NCI-H2107 (cell line): ENCODE measurements at regions not wholly inside any gene's neighbourhood (a gene's known extent, or its start where the extent isn't known, plus 50 kb on each side); places are given as distances from the start of the nearest gene placed in this dataset.

Experiments used
- DNase-seq: peaks from one replicate; lab custom pipeline; 2025; lab: John Stamatoyannopoulos, UW

- no peak for DNase-seq
Observed at GRCh38 chr16:86061318-86061695, 162.3 kb downstream of the IRF8 start.

DNA sequence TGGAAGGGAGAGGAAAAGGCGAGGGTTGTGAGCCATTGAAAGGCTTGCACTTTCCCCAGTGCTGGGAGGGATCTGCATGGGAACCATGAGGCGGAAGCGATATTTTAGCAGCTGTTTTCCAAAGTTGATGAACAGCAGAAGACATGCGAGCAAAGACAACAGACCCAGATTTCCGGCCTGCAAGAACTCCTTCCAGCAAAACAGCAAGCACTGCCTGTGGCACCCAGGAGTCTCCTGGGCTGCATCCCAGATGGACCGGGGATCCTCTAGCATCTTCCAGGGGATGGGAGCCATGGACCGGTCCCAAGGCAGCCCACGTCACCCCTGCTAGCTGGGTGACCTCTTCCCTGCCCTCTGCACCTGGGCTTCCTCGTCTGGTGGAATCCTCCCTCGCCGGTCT, 162.8 kb downstream of the IRF8 start:
- DNase-seq: no peak

DNA sequence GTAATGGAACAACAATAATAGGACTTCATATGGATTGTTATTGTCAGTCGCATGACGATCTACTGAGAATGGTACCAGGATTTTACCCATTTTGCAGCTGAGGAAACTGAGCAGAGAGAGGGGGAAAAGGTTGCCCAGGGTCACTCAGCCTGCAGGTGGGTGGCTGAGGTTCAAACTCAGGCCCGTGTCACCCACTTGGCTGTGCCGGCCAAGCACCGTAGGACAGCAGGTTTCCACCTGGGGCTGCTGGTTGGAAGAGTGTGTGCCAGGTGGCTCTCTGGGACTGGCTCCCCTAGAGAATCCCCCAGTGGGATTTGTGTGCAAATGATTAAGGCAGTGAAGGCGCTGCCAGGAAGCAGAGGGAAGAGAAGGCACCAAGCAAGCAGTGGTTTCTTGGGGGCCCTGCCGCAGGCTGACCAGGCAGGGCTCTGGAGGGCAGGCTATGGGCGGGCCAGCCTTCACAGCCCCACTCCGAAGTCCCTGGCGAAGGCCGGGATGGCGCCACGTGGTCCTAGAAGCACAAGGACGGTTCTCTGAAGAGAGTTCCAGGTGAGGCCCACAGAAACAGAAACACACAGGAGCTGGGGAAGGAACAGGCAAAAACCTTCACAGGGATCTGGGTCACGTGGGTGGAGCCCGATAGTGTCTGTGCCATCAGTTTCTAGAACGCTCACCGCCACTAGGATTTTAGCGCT, 163.5 kb downstream of the IRF8 start:
- DNase-seq: no peak

- no peak for DNase-seq
Observed at GRCh38 chr16:86063760-86064405, 164.9 kb downstream of the IRF8 start.

DNA sequence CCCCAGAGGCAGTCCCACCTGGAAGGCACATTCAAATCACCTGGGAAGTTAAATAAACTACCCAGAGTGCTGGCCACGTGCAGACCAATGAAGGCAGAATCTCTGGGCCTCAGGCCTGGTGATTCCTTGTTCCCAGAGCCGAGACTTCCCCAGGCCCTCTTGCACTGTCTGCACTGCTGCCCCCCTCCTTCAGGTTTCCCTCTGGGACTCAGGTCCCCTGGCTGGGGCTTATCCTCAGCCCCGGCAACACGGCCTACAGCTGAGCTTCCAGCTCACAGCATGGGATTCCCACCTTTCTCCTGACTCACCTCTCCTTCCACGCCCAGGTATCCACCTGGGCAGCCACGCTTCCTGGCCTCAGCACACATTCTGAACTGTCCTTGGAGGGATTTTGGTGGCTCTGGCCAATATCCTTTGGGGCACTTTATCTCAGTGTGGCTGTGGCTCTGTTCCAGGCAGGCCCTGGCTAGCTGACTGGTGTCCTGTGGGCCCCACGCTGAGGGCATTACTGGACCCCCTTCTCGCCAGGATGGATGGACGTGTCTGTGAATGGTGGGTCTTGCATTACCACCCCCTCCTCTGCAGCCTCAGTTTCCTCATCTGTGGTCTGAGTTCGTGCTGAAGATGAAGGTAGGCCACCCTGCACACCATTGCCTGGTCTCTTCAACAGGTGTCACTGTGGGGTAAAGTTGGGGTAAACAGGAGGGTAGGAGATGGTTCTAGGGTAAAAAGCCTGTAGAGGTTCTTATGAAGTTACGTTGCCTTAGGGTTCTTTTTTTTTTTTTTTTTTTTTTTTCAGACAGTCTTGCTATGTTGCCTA, 165.7 kb downstream of the IRF8 start:
- DNase-seq: no peak

- DNase-seq: no peak
Observed at GRCh38 chr16:86065711-86066110, 166.7 kb downstream of the IRF8 start.

DNA sequence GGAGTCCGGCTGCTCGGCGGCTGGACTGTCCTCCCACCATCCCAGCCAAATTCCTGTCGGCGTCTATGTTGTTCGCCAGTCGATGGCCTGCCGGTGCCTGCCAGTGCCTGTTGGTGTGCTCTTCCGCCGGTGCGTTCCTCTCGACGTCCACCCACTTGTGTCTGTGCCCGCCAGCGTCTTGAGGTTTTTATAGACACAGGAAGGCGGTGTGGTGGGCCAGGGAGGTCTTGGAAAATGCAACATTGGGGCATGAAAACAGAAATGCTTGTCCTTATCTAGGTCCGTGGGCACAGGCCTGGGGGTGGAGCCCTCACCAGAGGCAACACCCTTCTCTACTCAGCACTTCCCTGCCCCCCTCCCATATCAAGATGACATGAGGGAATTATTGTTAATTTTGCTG, 167.8 kb downstream of the IRF8 start:
- DNase-seq: no peak

GRCh38 chr16:86067516-86067915, 168.6 kb downstream of the IRF8 start:
- no peak for DNase-seq

- no peak for DNase-seq
Observed at GRCh38 chr16:86067936-86068335, 169.0 kb downstream of the IRF8 start.

DNA sequence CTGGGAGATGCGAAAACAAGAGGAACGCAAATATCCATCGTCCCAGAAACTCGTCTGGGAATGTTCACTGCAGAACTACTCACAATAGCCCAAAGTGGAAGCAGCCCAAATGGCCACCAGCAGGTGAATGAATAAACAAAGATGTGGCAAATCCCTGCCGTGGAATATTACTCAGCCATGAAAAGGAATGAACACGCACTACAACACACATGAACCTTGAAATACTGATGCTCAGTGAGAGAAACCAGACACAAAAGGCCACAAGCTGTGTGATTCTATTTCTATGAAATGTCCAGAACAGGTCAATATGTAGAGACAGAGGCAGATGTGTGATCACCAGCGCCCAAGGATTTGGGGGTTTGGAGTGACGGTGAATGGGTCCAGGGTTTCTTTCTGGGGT, 169.8 kb downstream of the IRF8 start:
- DNase-seq: no peak

GRCh38 chr16:86069736-86070298, 170.9 kb downstream of the IRF8 start:
- DNase-seq: no peak

GRCh38 chr16:86070484-86070883, 171.5 kb downstream of the IRF8 start:
- no peak for DNase-seq

- no peak for DNase-seq
Observed at GRCh38 chr16:86070971-86071370, 172.0 kb downstream of the IRF8 start.

DNA sequence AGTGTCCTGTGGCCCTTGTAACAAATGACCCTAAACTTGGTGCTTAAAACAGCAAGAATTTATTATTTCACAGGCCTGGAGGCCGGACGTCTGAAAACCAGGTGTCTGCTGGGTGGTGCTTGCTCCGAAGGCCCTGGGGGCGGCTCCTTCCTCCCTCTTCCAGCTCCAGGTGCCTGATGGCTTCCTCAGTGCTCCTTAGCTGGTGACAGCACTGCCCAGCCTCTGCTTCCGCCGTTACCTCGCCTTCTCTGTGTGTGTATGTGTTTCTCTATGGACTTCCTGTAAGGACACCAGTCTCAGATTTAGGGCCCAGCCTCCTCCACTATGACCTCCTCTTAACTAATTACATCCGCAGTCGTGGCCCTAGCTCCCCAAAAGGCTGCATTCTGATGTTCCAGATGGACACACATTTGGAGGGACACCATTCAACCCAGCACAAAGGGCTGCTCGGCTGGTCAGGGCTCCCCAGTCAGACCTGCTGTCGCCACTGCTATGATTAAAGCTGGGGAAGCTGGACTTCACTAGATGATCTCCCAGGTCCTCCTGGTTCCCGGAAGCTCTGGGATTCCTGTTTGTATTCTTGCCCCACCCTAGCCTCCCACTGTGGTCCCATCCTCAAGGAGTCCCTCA, 172.8 kb downstream of the IRF8 start:
- DNase-seq: no peak

DNA sequence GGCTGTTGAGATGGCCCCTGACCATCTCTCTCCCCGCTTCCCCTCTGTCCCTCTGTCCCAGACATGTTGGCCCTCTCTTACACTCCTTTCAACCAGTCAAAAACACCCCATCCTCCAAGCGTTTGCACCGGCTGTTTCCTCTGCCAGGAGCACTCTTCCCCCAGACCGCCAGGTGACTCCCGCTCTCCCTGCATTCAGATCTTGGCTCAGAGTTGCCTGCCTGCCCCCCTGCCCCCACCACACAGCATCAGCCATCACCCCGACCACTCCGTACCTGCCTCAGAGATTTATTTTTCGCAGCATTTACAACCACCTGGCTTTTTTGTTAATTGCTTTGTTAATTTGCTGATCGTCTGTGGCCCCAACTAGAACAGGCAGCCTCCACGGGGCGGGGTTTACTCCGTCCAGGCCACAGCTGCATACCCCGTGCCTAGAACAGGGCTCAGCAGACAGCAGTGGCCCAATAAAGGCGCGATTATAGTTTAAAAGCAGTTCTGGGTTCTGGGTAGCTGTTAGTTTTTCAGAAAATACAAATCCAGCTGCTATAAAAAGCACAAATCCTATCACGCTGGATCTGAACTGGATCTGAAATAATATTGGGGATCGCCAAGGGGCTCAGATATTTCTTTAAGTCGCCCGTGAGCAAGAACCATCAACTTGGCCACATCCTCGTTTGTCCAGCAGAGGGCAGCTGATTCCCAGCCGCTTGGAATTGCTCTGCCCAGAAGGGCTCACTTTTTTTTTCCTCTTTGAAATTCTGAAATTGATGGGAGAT, 173.6 kb downstream of the IRF8 start:
- DNase-seq: no peak

DNA sequence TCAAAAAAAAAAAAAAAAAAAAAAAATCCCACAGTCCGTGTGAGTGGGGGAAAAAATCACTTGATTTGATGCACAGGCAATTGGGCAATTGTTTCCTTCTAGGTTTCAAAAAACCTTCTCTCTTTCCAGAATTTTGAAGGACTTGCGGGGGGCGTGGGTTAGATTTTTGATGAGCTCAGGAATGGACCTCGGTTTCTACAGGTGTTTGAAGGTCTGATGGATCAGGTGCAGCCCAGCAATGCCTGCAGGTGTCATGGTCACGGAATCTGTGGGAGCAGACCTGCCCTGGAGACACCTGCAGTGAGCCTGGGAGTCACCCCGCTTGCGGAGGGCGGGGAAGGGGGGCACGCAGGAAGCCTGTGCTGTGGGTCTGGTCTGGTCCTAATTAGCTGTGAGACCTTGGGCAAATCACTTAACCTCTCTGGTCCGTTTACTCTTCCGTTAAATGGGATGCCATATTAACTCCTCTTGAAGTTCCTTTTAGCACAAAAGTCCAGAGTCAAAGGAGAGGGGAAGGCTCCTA, 174.2 kb downstream of the IRF8 start:
- no peak for DNase-seq

- DNase-seq: no peak
Observed at GRCh38 chr16:86073763-86074493, 175.0 kb downstream of the IRF8 start.

- DNase-seq: no peak
Observed at GRCh38 chr16:86074651-86075487, 175.9 kb downstream of the IRF8 start.

DNA sequence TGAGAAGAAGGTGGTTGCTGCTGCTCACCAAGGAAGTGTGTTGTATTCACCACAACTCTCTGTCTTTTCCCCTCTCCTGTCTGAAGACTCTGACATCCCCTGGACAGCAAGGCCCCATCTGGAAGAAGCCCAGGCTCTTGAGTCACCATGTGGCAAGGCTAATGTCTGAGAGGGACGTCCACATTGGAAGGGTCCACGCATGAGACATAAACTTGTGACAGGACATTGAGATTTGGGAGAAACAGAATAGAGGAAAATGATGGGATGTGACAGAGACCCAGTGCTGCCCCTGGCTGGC, 176.5 kb downstream of the IRF8 start:
- DNase-seq: no peak
